ENCODE measurements at regions not wholly inside any gene's neighbourhood (a gene's known extent, or its start where the extent isn't known, plus 50 kb on each side); places are given as distances from the start of the nearest gene placed in this dataset.

DNA sequence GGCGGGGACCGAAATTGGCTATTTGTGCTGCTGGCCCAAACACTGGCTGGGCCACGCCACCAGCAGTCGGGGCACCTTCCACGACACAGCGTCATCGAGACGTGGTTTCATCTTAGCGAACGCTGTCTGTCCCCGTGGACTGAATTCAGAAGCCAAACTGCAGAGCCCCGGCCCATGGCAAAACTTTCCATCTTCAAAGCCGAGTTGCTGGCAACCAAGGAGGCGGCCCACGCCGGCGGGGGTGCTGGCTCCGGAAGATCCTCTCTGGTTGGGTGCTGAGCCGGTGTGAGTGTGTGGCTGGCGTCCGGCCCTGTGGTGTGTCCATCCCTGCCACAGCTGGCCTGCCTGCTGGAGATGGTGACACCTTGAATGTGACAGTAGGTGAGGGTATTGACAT is 96.6 kb upstream of the ADRA2C start:
- no peak for DNase-seq (ENCODE audit: low spot score)
- in situ Hi-C loops (cut with MboI; ENCODE audit: low sequenced_read_pairs, unreplicated experiment): no loop called here
- TF ChIP-seq, protein P1, sequence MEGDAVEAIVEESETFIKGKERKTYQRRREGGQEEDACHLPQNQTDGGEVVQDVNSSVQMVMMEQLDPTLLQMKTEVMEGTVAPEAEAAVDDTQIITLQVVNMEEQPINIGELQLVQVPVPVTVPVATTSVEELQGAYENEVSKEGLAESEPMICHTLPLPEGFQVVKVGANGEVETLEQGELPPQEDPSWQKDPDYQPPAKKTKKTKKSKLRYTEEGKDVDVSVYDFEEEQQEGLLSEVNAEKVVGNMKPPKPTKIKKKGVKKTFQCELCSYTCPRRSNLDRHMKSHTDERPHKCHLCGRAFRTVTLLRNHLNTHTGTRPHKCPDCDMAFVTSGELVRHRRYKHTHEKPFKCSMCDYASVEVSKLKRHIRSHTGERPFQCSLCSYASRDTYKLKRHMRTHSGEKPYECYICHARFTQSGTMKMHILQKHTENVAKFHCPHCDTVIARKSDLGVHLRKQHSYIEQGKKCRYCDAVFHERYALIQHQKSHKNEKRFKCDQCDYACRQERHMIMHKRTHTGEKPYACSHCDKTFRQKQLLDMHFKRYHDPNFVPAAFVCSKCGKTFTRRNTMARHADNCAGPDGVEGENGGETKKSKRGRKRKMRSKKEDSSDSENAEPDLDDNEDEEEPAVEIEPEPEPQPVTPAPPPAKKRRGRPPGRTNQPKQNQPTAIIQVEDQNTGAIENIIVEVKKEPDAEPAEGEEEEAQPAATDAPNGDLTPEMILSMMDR (IDR thresholded peaks at IDR 0.05; ENCODE audit: borderline replicate concordance, control extremely low read depth, extremely low read depth, insufficient read depth, missing control alignments): no peak

DNA sequence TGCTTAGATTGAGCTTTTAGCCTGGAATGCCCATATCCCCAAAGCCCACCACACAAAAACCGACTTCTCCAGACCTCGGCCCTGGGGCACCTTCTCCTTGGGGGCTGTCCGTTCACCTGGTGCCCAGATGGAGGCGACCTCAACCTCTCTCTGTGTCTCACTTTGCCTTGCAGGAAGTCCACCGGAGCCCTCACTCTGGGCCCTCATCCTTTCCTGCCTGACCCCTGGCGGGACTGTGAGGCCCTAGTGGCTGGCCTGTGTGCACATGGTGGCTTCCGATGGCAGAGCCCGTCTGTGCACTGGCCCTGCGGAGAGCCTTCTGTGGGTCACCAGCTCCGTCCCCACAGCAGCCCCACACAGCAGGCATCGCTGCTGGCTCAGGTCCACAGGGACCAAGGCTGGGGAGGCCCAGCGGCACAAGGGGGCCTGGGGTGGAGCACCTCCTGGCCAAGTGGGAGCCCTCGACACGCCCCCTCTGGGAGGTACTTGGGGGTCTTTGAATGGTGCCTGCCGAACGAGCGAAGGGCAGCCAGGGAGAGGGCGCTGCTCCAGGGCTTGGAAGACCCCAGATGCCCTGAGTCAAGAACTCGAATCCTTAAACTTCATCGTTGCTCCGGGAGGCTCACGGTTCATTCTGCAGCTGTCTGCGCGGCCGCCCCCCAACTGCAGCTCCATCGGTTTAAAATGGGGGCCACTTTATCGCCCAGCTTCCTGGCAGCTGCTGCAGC is 97.2 kb upstream of the ADRA2C start:
- in situ Hi-C loops (cut with MboI; ENCODE audit: low sequenced_read_pairs, unreplicated experiment): no loop called here
- TF ChIP-seq, protein P1 (IDR thresholded peaks at IDR 0.05; ENCODE audit: borderline replicate concordance, control extremely low read depth, extremely low read depth, insufficient read depth, missing control alignments): no peak

DNA sequence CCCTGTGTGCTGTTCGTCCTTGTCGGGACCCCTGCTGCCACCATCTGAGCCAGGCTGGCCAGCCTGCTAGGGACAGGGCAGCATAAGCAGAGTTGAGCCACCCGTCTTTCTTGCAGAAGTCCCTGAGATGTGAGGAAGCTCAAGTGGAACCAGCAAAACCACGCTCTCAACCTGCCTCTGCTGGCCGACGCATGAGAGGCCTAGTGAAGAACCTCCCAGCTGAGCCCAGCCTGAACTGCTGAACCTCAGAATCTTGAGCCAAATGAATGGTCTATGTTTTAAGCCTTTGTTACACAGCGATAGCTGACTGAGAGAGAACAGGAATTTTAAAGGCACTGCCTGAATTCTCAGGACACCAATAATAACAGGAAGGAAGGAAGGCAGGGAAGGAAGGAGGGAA is 98.9 kb upstream of the ADRA2C start:
- in situ Hi-C loops (cut with MboI; ENCODE audit: low sequenced_read_pairs, unreplicated experiment): no loop called here
- DNase-seq (ENCODE audit: low spot score): no peak
- TF ChIP-seq, protein P1 (IDR thresholded peaks at IDR 0.05; ENCODE audit: borderline replicate concordance, control extremely low read depth, extremely low read depth, insufficient read depth, missing control alignments): no peak

More for the DNA sequence above, 97.2 kb upstream of the ADRA2C start:
- no peak for DNase-seq (ENCODE audit: low spot score)

DNA sequence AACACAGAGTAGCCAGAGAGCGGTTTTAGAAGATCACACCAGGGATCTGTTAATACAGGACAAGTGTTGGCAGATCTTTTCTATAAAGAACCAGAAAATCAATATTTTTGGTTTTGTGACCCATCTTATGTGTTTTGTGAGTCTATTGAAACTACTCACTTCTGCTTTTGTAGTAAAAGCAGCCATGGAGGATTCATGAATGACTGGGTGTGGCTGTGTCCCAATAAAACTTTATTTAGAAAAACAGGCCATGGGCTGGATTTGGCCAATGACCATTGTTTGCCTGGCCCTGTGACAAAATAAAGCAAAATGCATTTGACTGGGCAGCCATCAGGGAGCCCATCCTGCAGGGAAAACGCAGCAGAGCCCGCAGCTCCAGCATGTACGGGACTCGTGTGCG is 99.9 kb upstream of the ADRA2C start:
- no peak for DNase-seq (ENCODE audit: low spot score)
- in situ Hi-C loops (cut with MboI; ENCODE audit: low sequenced_read_pairs, unreplicated experiment): no loop called here
- TF ChIP-seq, protein P1 (IDR thresholded peaks at IDR 0.05; ENCODE audit: borderline replicate concordance, control extremely low read depth, extremely low read depth, insufficient read depth, missing control alignments): no peak

DNA sequence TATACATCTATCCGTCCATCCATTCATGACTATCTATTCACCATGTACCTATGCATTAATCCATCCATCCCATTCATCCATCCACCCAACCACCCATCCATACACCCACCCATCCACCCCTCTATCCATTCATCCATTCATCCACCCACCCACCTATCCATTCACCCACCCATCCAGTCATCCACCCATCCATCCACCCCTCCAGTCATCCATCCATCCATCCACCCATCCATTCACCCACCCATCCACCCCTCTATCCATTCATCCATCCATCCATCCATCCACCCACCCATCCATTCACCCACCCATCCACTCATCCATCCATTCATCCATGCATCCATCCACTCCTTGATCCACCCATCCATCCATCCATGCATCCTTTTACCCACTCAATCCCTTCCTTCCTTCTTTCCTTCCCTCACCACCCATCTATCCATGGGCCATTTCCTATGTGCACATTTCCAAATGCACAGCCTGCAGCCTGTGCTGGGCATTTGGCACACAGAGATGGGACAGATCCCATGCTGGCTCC is 100.8 kb upstream of the ADRA2C start:
- in situ Hi-C loops (cut with MboI; ENCODE audit: low sequenced_read_pairs, unreplicated experiment): no loop called here
- no peak for DNase-seq (ENCODE audit: low spot score)
- TF ChIP-seq, protein P1 (IDR thresholded peaks at IDR 0.05; ENCODE audit: borderline replicate concordance, control extremely low read depth, extremely low read depth, insufficient read depth, missing control alignments): no peak

DNA sequence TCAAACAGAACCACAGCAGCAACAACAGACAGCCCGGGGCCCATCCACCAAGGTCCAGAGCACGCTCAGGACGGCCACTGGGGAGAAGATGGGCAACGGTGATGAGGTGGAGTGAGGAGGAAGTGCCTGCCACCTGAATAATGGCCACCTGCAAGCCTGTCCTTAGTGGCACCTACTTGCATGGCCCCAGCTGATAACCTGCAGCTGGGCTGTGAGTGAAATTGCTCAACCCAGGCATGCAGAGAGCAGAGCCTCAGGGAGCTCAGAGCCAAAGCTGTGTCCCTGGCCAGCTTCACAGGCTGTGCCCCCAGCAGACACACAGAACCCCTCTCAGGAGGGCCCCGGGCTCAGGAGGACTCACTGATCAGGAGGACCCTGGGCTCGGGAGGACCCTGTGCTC is 102.4 kb upstream of the ADRA2C start:
- no peak for DNase-seq (ENCODE audit: low spot score)
- TF ChIP-seq, protein P1 (IDR thresholded peaks at IDR 0.05; ENCODE audit: borderline replicate concordance, control extremely low read depth, extremely low read depth, insufficient read depth, missing control alignments): no peak
- in situ Hi-C loops (cut with MboI; ENCODE audit: low sequenced_read_pairs, unreplicated experiment): no loop called here

Data from GM13976 (cell line).